ENCODE measurements at regions not wholly inside any gene's neighbourhood (a gene's known extent, or its start where the extent isn't known, plus 50 kb on each side); places are given as distances from the start of the nearest gene placed in this dataset.
"Not testable (repeated sequence)": the region's sequence is repeated elsewhere in the genome, so short reads cannot be mapped to it uniquely, and the experiment has no call there.

GRCh38 chr2:111544006-111544405 lies 340.0 kb downstream of the ANAPC1 start:
- not testable (repeated sequence) for DNase-seq

- DNase-seq, result peak; percentile 45 to 53
Measured at GRCh38 chr2:111545723-111546431, 338.1 kb downstream of the ANAPC1 start.

- DNase-seq, result not testable (repeated sequence)
Measured at GRCh38 chr2:111546578-111546977, 337.4 kb downstream of the ANAPC1 start.

- DNase-seq, result not testable (repeated sequence)
Measured at GRCh38 chr2:111549174-111549573, 334.8 kb downstream of the ANAPC1 start.

- not testable (repeated sequence) for DNase-seq
Measured at GRCh38 chr2:111551428-111551827, 332.6 kb downstream of the ANAPC1 start.

- not testable (repeated sequence) for DNase-seq
Measured at GRCh38 chr2:111552625-111553024, 331.4 kb downstream of the ANAPC1 start.

GRCh38 chr2:111559301-111559700 lies 324.7 kb downstream of the ANAPC1 start:
- not testable (repeated sequence) for DNase-seq

- not testable (repeated sequence) for DNase-seq
Measured at GRCh38 chr2:111559814-111560213, 324.2 kb downstream of the ANAPC1 start.

GRCh38 chr2:111566068-111566467 lies 317.9 kb downstream of the ANAPC1 start:
- not testable (repeated sequence) for DNase-seq

- not testable (repeated sequence) for DNase-seq
Measured at GRCh38 chr2:111567233-111567632, 316.8 kb downstream of the ANAPC1 start.

- not testable (repeated sequence) for DNase-seq
Measured at GRCh38 chr2:111569356-111570199, 314.4 kb downstream of the ANAPC1 start.

- peak; percentile 42 for DNase-seq
Measured at GRCh38 chr2:111570300-111571114, 313.5 kb downstream of the ANAPC1 start.

GRCh38 chr2:111574803-111575202 lies 309.2 kb downstream of the ANAPC1 start:
- not testable (repeated sequence) for DNase-seq

GRCh38 chr2:111577154-111577885 lies 306.7 kb downstream of the ANAPC1 start:
- not testable (repeated sequence) for DNase-seq

GRCh38 chr2:111579500-111580134 lies 304.4 kb downstream of the ANAPC1 start:
- DNase-seq, result not testable (repeated sequence)

- not testable (repeated sequence) for DNase-seq
Measured at GRCh38 chr2:111580616-111581015, 303.4 kb downstream of the ANAPC1 start.

- not testable (repeated sequence) for DNase-seq
Measured at GRCh38 chr2:111582090-111582489, 301.9 kb downstream of the ANAPC1 start.

- DNase-seq, result not testable (repeated sequence)
Measured at GRCh38 chr2:111583480-111583879, 300.5 kb downstream of the ANAPC1 start.

- not testable (repeated sequence) for DNase-seq
Measured at GRCh38 chr2:111584540-111584939, 299.5 kb downstream of the ANAPC1 start.

- not testable (repeated sequence) for DNase-seq
Measured at GRCh38 chr2:111584950-111585349, 299.0 kb downstream of the ANAPC1 start.

GRCh38 chr2:111586014-111586413 lies 298.0 kb downstream of the ANAPC1 start:
- DNase-seq, result not testable (repeated sequence)

- DNase-seq, result not testable (repeated sequence)
Measured at GRCh38 chr2:111595072-111595471, 288.9 kb downstream of the ANAPC1 start.

Data from activated T-cell treated with anti-CD3 and anti-CD28 coated beads, Interleukin-2, amount 50 U/mL, for 48 hours (primary cell).